IMR-90 (cell line): ENCODE measurements at regions not wholly inside any gene's neighbourhood (a gene's known extent, or its start where the extent isn't known, plus 50 kb on each side); places are given as distances from the start of the nearest gene placed in this dataset.

ENCODE experiments used
- ATAC-seq: fragments of 200-7000 bp; cut with Tn5 transposase; 2 replicates; pipeline ENCODE4 v1.9.1; 2020; ENCODE audit warnings: low read depth, mild to moderate bottlenecking, moderate library complexity
- BruUV-seq: library from RNA; stranded (reverse); fragments of 400-500 nt; replicated peaks from 2 replicates; lab custom pipeline; 2021; lab: Mats Ljungman, UMichigan
- CTCF ChIA-PET: fragments of 300-600 bp; formaldehyde crosslinking; extraction: SDS; loops from one replicate; lab custom pipeline; 2021; ENCODE audit warnings: antibody characterized with exemption; lab: Yijun Ruan, JAX
- POLR2A ChIA-PET: fragments of 300-600 bp; sonication (Branson Sonifier 250); formaldehyde crosslinking; loops from one replicate; lab custom pipeline; 2022; ENCODE audit warnings: antibody characterized with exemption; ENCODE audit not compliant: unreplicated experiment; lab: Charles Lee
- DNase-seq: peaks from one replicate; pipeline ENCODE4 v3.0.0; 2013
- H2AFZ ChIP-seq: replicated peaks from 2 replicates; pipeline ENCODE3; 2013; ENCODE audit warnings: low read length, mild to moderate bottlenecking; ENCODE audit not compliant: poor library complexity
- H2AK5ac ChIP-seq: 2 replicates; pipeline ENCODE4 v1.6.1; 2013; ENCODE audit warnings: low read depth, low read length, inconsistent platforms
- H2AK9ac ChIP-seq: replicated peaks from 2 replicates; pipeline ENCODE3; 2013; ENCODE audit warnings: mild to moderate bottlenecking, low read depth, low read length, moderate library complexity; ENCODE audit not compliant: poor library complexity
- H2BK120ac ChIP-seq: 2 replicates; pipeline ENCODE4 v1.6.1; 2013; ENCODE audit warnings: low read depth, low read length, inconsistent platforms
- H2BK15ac ChIP-seq: 3 replicates; pipeline ENCODE4 v1.6.1; 2013; ENCODE audit warnings: low read depth, low read length, inconsistent platforms
- H2BK20ac ChIP-seq: 2 replicates; pipeline ENCODE4 v1.6.1; 2013; ENCODE audit warnings: low read depth, mild to moderate bottlenecking, inconsistent platforms, low read length, moderate library complexity
- H2BK5ac ChIP-seq: 2 replicates; pipeline ENCODE4 v1.6.1; 2013; ENCODE audit warnings: mild to moderate bottlenecking, low read depth, low read length, inconsistent platforms; ENCODE audit not compliant: poor library complexity, severe bottlenecking
- H3K14ac ChIP-seq: replicated peaks from 2 replicates; pipeline ENCODE4 v1.6.1; 2013; ENCODE audit warnings: low read depth, low read length, inconsistent platforms
- H3K18ac ChIP-seq: 2 replicates; pipeline ENCODE4 v1.6.1; 2013; ENCODE audit warnings: low read depth, low read length, control low read depth
- H3K23ac ChIP-seq: 2 replicates; pipeline ENCODE4 v1.6.1; 2013; ENCODE audit warnings: low read depth, low read length, inconsistent platforms
- H3K27ac ChIP-seq: 2 replicates; pipeline ENCODE4 v1.5.1; 2013; ENCODE audit warnings: mild to moderate bottlenecking, control low read depth, low read length; ENCODE audit not compliant: insufficient read depth
- H3K27me3 ChIP-seq: 2 replicates; pipeline ENCODE4 v1.6.1; 2013; ENCODE audit warnings: low read length; ENCODE audit not compliant: control insufficient read depth, insufficient read depth
- H3K36me3 ChIP-seq: 2 replicates; pipeline ENCODE4 v1.6.1; 2013; ENCODE audit warnings: low read length, mixed read lengths; ENCODE audit not compliant: control insufficient read depth, insufficient read depth
- H3K4ac ChIP-seq: 2 replicates; pipeline ENCODE4 v1.6.1; 2013; ENCODE audit warnings: low read depth, low read length, inconsistent platforms
- H3K4me1 ChIP-seq: 2 replicates; pipeline ENCODE4 v1.6.1; 2013; ENCODE audit warnings: low read length, mixed read lengths; ENCODE audit not compliant: control insufficient read depth, insufficient read depth
- H3K4me2 ChIP-seq: 2 replicates; pipeline ENCODE4 v1.6.1; 2013; ENCODE audit warnings: low read depth, mild to moderate bottlenecking, control low read depth, low read length, moderate library complexity
- H3K4me3 ChIP-seq: 2 replicates; pipeline ENCODE4 v1.5.1; 2013; ENCODE audit warnings: low read depth, mild to moderate bottlenecking, control low read depth, low read length, moderate library complexity; ENCODE audit not compliant: insufficient read depth
- H3K56ac ChIP-seq: 2 replicates; pipeline ENCODE4 v1.6.1; 2013; ENCODE audit warnings: low read length, inconsistent platforms; ENCODE audit not compliant: insufficient read depth; ENCODE audit errors: extremely low read depth
- H3K79me1 ChIP-seq, 2 experiments: 2 replicates each; pipeline ENCODE4 v1.6.1; 2013; ENCODE audit warnings: low read length in 2 of 2, inconsistent platforms in 1 of 2, low read depth in 1 of 2
- H3K9ac ChIP-seq: 2 replicates; pipeline ENCODE4 v1.6.1; 2013; ENCODE audit warnings: low read depth, low read length, control low read depth
- H3K9me1 ChIP-seq: 2 replicates; pipeline ENCODE4 v1.6.1; 2013; ENCODE audit warnings: low read length, inconsistent platforms; ENCODE audit not compliant: insufficient read depth
- H3K9me3 ChIP-seq: 2 replicates; pipeline ENCODE4 v1.6.1; 2013; ENCODE audit warnings: low read length; ENCODE audit not compliant: control insufficient read depth, insufficient read depth
- H4K20me1 ChIP-seq: 2 replicates; pipeline ENCODE4 v1.6.1; 2013; ENCODE audit warnings: low read length, inconsistent platforms; ENCODE audit not compliant: insufficient read depth
- H4K5ac ChIP-seq: 2 replicates; pipeline ENCODE4 v1.6.1; 2013; ENCODE audit warnings: mild to moderate bottlenecking, low read depth, low read length, control low read depth
- H4K8ac ChIP-seq, 2 experiments: 2 replicates each; pipeline ENCODE4 v1.6.1; 2013; ENCODE audit warnings: low read depth in 2 of 2, low read length in 2 of 2, control low read depth in 1 of 2, inconsistent platforms in 1 of 2
- H4K91ac ChIP-seq: 2 replicates; pipeline ENCODE4 v1.6.1; 2013; ENCODE audit warnings: low read depth, low read length, inconsistent platforms; ENCODE audit not compliant: insufficient read depth
- BHLHE40 ChIP-seq: fragments of 150-350 bp; IDR thresholded peaks from 2 replicates; pipeline ENCODE4 v1.6.1; 2016; ENCODE audit warnings: mild to moderate bottlenecking, low read depth, low read length
- CEBPB ChIP-seq: IDR thresholded peaks from 2 replicates; pipeline ENCODE4 v1.6.1; 2012; ENCODE audit warnings: low read depth, low read length, improper control_type of control experiment
- CHD1 ChIP-seq: IDR thresholded peaks from 2 replicates; pipeline ENCODE4 v1.6.1; 2012; ENCODE audit warnings: low read depth, low read length, improper control_type of control experiment
- FOS ChIP-seq: fragments of 150-350 bp; IDR thresholded peaks from 2 replicates; pipeline ENCODE4 v1.6.1; 2016; ENCODE audit warnings: low read depth, low read length
- MAFK ChIP-seq: IDR thresholded peaks from 2 replicates; pipeline ENCODE4 v1.6.1; 2012; ENCODE audit warnings: low read depth, low read length, improper control_type of control experiment
- MAZ ChIP-seq: IDR thresholded peaks from 2 replicates; pipeline ENCODE4 v1.6.1; 2012; ENCODE audit warnings: low read depth, mild to moderate bottlenecking, low read length, improper control_type of control experiment, moderate library complexity, borderline replicate concordance
- MXI1 ChIP-seq: IDR thresholded peaks from 2 replicates; pipeline ENCODE4 v1.6.1; 2012; ENCODE audit warnings: low read depth, mild to moderate bottlenecking, low read length, moderate library complexity, borderline replicate concordance
- NFE2L2 ChIP-seq: fragments of 150-350 bp; IDR thresholded peaks from 2 replicates; pipeline ENCODE4 v1.6.1; 2016; ENCODE audit warnings: low read depth, mild to moderate bottlenecking, low read length
- POLR2A ChIP-seq: IDR thresholded peaks from 2 replicates; pipeline ENCODE4 v1.6.1; 2012; ENCODE audit warnings: mild to moderate bottlenecking, low read depth, low read length
- RAD21 ChIP-seq: IDR thresholded peaks from 2 replicates; pipeline ENCODE4 v1.6.1; 2012; ENCODE audit warnings: low read length, improper control_type of control experiment
- RCOR1 ChIP-seq: IDR thresholded peaks from 2 replicates; pipeline ENCODE4 v1.6.1; 2012; ENCODE audit warnings: mild to moderate bottlenecking, low read length, improper control_type of control experiment; ENCODE audit not compliant: insufficient replicate concordance
- RFX5 ChIP-seq: IDR thresholded peaks from 2 replicates; pipeline ENCODE4 v1.8.0; 2012; ENCODE audit warnings: low read depth, mild to moderate bottlenecking, low read length, moderate library complexity
- SMC3 ChIP-seq: fragments of 150-350 bp; IDR thresholded peaks from 2 replicates; pipeline ENCODE4 v1.6.1; 2016; ENCODE audit warnings: low read depth, mild to moderate bottlenecking, antibody characterized with exemption, low read length, moderate library complexity
- WGBS, 2 experiments: methylation state at CpG; one replicate each; pipeline versions ENCODE4 v1.1.5 to v1.1.7; 2013; ENCODE audit warnings: missing lambda C conversion rate in 2 of 2; ENCODE audit not compliant: insufficient read length in 1 of 2; ENCODE audit errors: extremely low coverage in 2 of 2; 5-methylcytosine and 5-hydroxymethylcytosine counted together
- dilution Hi-C: fragments of 300-500 bp; cut with HindIII; formaldehyde crosslinking; loops from one replicate; pipeline ENCODE4 v1.14.3; 2018; ENCODE audit warnings: low sequenced_read_pairs; ENCODE audit not compliant: unreplicated experiment
- in situ Hi-C: fragments of 300-500 bp; cut with MboI; formaldehyde crosslinking; loops from 3 replicates; pipeline ENCODE4 v1.14.3; 2019; ENCODE audit warnings: low sequenced_read_pairs, inconsistent platforms, mixed read lengths
- intact Hi-C: fragments of 100-400 bp; cut with micrococcal nuclease; formaldehyde crosslinking; loops from 2 replicates; pipeline ENCODE4 v1.10.0; 2022
- TF ChIP-seq, protein P1 (sequence below): fragments of 150-350 bp; IDR thresholded peaks from 2 replicates; pipeline ENCODE4 v1.6.1; 2016; ENCODE audit warnings: low read depth, mild to moderate bottlenecking, low read length, moderate library complexity, borderline replicate concordance
- TF ChIP-seq, protein P2 (sequence below): conservative IDR thresholded peaks from 2 replicates; pipeline ENCODE4 v1.5.1; 2012; ENCODE audit warnings: mild to moderate bottlenecking, low read depth, low read length, improper control_type of control experiment
- TF ChIP-seq, protein P3 (sequence below): fragments of 150-350 bp; IDR thresholded peaks from 2 replicates; pipeline ENCODE4 v1.6.1; 2017; ENCODE audit warnings: mild to moderate bottlenecking, antibody characterized with exemption, low read length, low read depth

DNA sequence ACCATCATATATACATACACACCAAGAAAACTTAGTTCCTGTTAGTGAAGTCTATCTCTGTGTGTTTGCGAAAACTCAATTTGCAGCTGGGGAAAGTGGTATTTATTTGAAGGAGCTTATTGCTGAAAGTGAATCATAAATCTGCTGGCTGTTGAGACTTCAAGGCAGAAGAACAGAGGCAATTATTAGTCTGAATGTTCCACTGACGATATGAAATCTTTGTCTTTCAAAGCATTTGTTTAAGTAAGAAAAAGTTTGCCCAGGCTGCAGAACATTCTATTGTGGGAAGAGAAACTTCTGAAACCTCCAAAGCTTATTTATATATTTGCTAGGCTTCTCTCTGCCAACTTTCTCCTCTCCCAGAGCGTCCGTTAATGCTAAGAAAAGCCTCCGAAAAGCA lies 255.7 kb upstream of the TMPO start:
- H3K14ac ChIP-seq, result no peak overlapping the region
- no TSS peak for BruUV-seq
- ATAC-seq (no peak), DNase-seq (no peak)
- no peak overlapping the region for H3K4me3 ChIP-seq
- TF ChIP-seq MXI1 (no peak), BHLHE40 (no peak), RFX5 (no peak), CEBPB (no peak), FOS (no peak), NFE2L2 (no peak), MAZ (no peak), POLR2A (no peak), MAFK (no peak), SMC3 (no peak), RAD21 (no peak), CHD1 (no peak), RCOR1 (no peak)
- TF ChIP-seq, protein P1, sequence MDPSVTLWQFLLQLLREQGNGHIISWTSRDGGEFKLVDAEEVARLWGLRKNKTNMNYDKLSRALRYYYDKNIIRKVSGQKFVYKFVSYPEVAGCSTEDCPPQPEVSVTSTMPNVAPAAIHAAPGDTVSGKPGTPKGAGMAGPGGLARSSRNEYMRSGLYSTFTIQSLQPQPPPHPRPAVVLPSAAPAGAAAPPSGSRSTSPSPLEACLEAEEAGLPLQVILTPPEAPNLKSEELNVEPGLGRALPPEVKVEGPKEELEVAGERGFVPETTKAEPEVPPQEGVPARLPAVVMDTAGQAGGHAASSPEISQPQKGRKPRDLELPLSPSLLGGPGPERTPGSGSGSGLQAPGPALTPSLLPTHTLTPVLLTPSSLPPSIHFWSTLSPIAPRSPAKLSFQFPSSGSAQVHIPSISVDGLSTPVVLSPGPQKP, result no peak
- TF ChIP-seq, protein P2, sequence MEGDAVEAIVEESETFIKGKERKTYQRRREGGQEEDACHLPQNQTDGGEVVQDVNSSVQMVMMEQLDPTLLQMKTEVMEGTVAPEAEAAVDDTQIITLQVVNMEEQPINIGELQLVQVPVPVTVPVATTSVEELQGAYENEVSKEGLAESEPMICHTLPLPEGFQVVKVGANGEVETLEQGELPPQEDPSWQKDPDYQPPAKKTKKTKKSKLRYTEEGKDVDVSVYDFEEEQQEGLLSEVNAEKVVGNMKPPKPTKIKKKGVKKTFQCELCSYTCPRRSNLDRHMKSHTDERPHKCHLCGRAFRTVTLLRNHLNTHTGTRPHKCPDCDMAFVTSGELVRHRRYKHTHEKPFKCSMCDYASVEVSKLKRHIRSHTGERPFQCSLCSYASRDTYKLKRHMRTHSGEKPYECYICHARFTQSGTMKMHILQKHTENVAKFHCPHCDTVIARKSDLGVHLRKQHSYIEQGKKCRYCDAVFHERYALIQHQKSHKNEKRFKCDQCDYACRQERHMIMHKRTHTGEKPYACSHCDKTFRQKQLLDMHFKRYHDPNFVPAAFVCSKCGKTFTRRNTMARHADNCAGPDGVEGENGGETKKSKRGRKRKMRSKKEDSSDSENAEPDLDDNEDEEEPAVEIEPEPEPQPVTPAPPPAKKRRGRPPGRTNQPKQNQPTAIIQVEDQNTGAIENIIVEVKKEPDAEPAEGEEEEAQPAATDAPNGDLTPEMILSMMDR, result no peak
- TF ChIP-seq, protein P3, sequence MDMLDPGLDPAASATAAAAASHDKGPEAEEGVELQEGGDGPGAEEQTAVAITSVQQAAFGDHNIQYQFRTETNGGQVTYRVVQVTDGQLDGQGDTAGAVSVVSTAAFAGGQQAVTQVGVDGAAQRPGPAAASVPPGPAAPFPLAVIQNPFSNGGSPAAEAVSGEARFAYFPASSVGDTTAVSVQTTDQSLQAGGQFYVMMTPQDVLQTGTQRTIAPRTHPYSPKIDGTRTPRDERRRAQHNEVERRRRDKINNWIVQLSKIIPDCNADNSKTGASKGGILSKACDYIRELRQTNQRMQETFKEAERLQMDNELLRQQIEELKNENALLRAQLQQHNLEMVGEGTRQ, result no peak
- H3K79me1 ChIP-seq, result no peaks in the 10 kb centered on the region
- ChIA-PET POLR2A (no interaction called here), CTCF (no interaction called here)
- dilution Hi-C loops, result no loop called here
- H2BK120ac ChIP-seq, result no peak overlapping the region
- no peak overlapping the region for H3K56ac ChIP-seq
- H3K18ac ChIP-seq, result no peak overlapping the region
- intact Hi-C loops, result no loop called here
- H2AFZ ChIP-seq, result no peak overlapping the region
- no peak overlapping the region for H4K91ac ChIP-seq
- no peak overlapping the region for H4K5ac ChIP-seq
- H3K9me3 ChIP-seq, result no peaks in the 10 kb centered on the region
- H2AK5ac ChIP-seq, result no peak overlapping the region
- no peak overlapping the region for H3K4ac ChIP-seq
- WGBS, 2 experiments, result no CpG with 5 or more reads among the region's 5 CpGs
- H2AK9ac ChIP-seq, result no peak overlapping the region
- no peaks in the 10 kb centered on the region for H3K9me1 ChIP-seq
- no peak overlapping the region for H3K9ac ChIP-seq
- no peak overlapping the region for H3K27ac ChIP-seq
- H3K4me1 ChIP-seq, result no peaks in the 10 kb centered on the region
- no peaks in the 10 kb centered on the region for H4K20me1 ChIP-seq
- no peak overlapping the region for H2BK5ac ChIP-seq
- no peak overlapping the region for H2BK20ac ChIP-seq
- in situ Hi-C loops, result no loop called here
- H2BK15ac ChIP-seq, result no peak overlapping the region
- H3K4me2 ChIP-seq, result no peak overlapping the region
- no peaks in the 10 kb centered on the region for H3K36me3 ChIP-seq
- H3K23ac ChIP-seq, result no peak overlapping the region
- no peak overlapping the region for H4K8ac ChIP-seq
- H3K27me3 ChIP-seq, result no peaks in the 10 kb centered on the region
